ENCODE measurements at regions not wholly inside any gene's neighbourhood (a gene's known extent, or its start where the extent isn't known, plus 50 kb on each side); places are given as distances from the start of the nearest gene placed in this dataset.

GRCh38 chr7:19489162-19489820 lies 219.5 kb downstream of the POLR1F start:
- Histone ChIP-seq H3K36me3 (ENCODE audit: control insufficient read depth in 1 of 2, insufficient read depth in 2 of 2, low read length in 2 of 2) (no peaks in the 10 kb centered on the region), H3K4me1 (ENCODE audit: control insufficient read depth in 1 of 2, insufficient read depth in 2 of 2, low read length in 2 of 2) (no peaks in the 10 kb centered on the region), H3K27ac (ENCODE audit: low read length) (no peak overlapping the region), H3K4me3 (ENCODE audit: low read depth in 1 of 2, low read length in 2 of 2) (no peak overlapping the region), H3K27me3 (ENCODE audit: low read depth, low read length) (no peaks in the 10 kb centered on the region), H3K9me3 (ENCODE audit: control insufficient read depth in 1 of 2, low read length in 2 of 2) (peaks cover 0 to 6% of the 10 kb centered on the region in 2 donors)

- Histone ChIP-seq H3K9me3 (ENCODE audit: control insufficient read depth in 1 of 2, low read length in 2 of 2) (peaks cover 0 to 6% of the 10 kb centered on the region in 2 donors), H3K4me3 (ENCODE audit: low read depth in 1 of 2, low read length in 2 of 2) (no peak overlapping the region), H3K36me3 (ENCODE audit: control insufficient read depth in 1 of 2, insufficient read depth in 2 of 2, low read length in 2 of 2) (no peaks in the 10 kb centered on the region), H3K27me3 (ENCODE audit: low read depth, low read length) (no peaks in the 10 kb centered on the region), H3K27ac (ENCODE audit: low read length) (no peak overlapping the region), H3K4me1 (ENCODE audit: control insufficient read depth in 1 of 2, insufficient read depth in 2 of 2, low read length in 2 of 2) (no peaks in the 10 kb centered on the region)
Measured at GRCh38 chr7:19488056-19488455, 220.8 kb downstream of the POLR1F start.

- no peak overlapping the region for H3K27ac ChIP-seq (ENCODE audit: low read length)
- H3K9me3 ChIP-seq (ENCODE audit: control insufficient read depth in 1 of 2, low read length in 2 of 2), result peaks cover 0 to 8% of the 10 kb centered on the region in 2 donors
- no peaks in the 10 kb centered on the region for H3K4me1 ChIP-seq (ENCODE audit: control insufficient read depth in 1 of 2, insufficient read depth in 2 of 2, low read length in 2 of 2)
- no peaks in the 10 kb centered on the region for H3K27me3 ChIP-seq (ENCODE audit: low read depth, low read length)
- no peaks in the 10 kb centered on the region for H3K36me3 ChIP-seq (ENCODE audit: control insufficient read depth in 1 of 2, insufficient read depth in 2 of 2, low read length in 2 of 2)
- no peak overlapping the region for H3K4me3 ChIP-seq (ENCODE audit: low read depth in 1 of 2, low read length in 2 of 2)
Measured at GRCh38 chr7:19482628-19483027, 226.2 kb downstream of the POLR1F start.

GRCh38 chr7:19480383-19480782 lies 228.5 kb downstream of the POLR1F start:
- Histone ChIP-seq H3K4me3 (ENCODE audit: low read depth in 1 of 2, low read length in 2 of 2) (no peak overlapping the region), H3K36me3 (ENCODE audit: control insufficient read depth in 1 of 2, insufficient read depth in 2 of 2, low read length in 2 of 2) (no peaks in the 10 kb centered on the region), H3K4me1 (ENCODE audit: control insufficient read depth in 1 of 2, insufficient read depth in 2 of 2, low read length in 2 of 2) (no peaks in the 10 kb centered on the region), H3K27me3 (ENCODE audit: low read depth, low read length) (no peaks in the 10 kb centered on the region), H3K27ac (ENCODE audit: low read length) (no peak overlapping the region), H3K9me3 (ENCODE audit: control insufficient read depth in 1 of 2, low read length in 2 of 2) (peaks cover 0 to 7% of the 10 kb centered on the region in 2 donors)

- H3K27me3 ChIP-seq (ENCODE audit: low read depth, low read length), result no peaks in the 10 kb centered on the region
- H3K9me3 ChIP-seq (ENCODE audit: control insufficient read depth in 1 of 2, low read length in 2 of 2), result no peaks in the 10 kb centered on the region
- no peaks in the 10 kb centered on the region for H3K4me1 ChIP-seq (ENCODE audit: control insufficient read depth in 1 of 2, insufficient read depth in 2 of 2, low read length in 2 of 2)
- H3K36me3 ChIP-seq (ENCODE audit: control insufficient read depth in 1 of 2, insufficient read depth in 2 of 2, low read length in 2 of 2), result no peaks in the 10 kb centered on the region
- no peak overlapping the region for H3K27ac ChIP-seq (ENCODE audit: low read length)
- H3K4me3 ChIP-seq (ENCODE audit: low read depth in 1 of 2, low read length in 2 of 2), result no peak overlapping the region
Measured at GRCh38 chr7:19470031-19470430, 238.8 kb downstream of the POLR1F start.

- no peak overlapping the region for H3K4me3 ChIP-seq (ENCODE audit: low read depth in 1 of 2, low read length in 2 of 2)
- H3K27me3 ChIP-seq (ENCODE audit: low read depth, low read length), result no peaks in the 10 kb centered on the region
- H3K4me1 ChIP-seq (ENCODE audit: control insufficient read depth in 1 of 2, insufficient read depth in 2 of 2, low read length in 2 of 2), result no peaks in the 10 kb centered on the region
- H3K9me3 ChIP-seq (ENCODE audit: control insufficient read depth in 1 of 2, low read length in 2 of 2), result no peaks in the 10 kb centered on the region
- no peak overlapping the region for H3K27ac ChIP-seq (ENCODE audit: low read length)
- no peaks in the 10 kb centered on the region for H3K36me3 ChIP-seq (ENCODE audit: control insufficient read depth in 1 of 2, insufficient read depth in 2 of 2, low read length in 2 of 2)
Measured at GRCh38 chr7:19465861-19466260, 243.0 kb downstream of the POLR1F start.

- no peaks in the 10 kb centered on the region for H3K27me3 ChIP-seq (ENCODE audit: low read depth, low read length)
- no peaks in the 10 kb centered on the region for H3K36me3 ChIP-seq (ENCODE audit: control insufficient read depth in 1 of 2, insufficient read depth in 2 of 2, low read length in 2 of 2)
- H3K4me1 ChIP-seq (ENCODE audit: control insufficient read depth in 1 of 2, insufficient read depth in 2 of 2, low read length in 2 of 2), result no peaks in the 10 kb centered on the region
- H3K9me3 ChIP-seq (ENCODE audit: control insufficient read depth in 1 of 2, low read length in 2 of 2), result no peaks in the 10 kb centered on the region
- H3K27ac ChIP-seq (ENCODE audit: low read length), result no peak overlapping the region
- no peak overlapping the region for H3K4me3 ChIP-seq (ENCODE audit: low read depth in 1 of 2, low read length in 2 of 2)
Measured at GRCh38 chr7:19464751-19465150, 244.1 kb downstream of the POLR1F start.

- no peak overlapping the region for H3K4me3 ChIP-seq (ENCODE audit: low read depth in 1 of 2, low read length in 2 of 2)
- H3K4me1 ChIP-seq (ENCODE audit: control insufficient read depth in 1 of 2, insufficient read depth in 2 of 2, low read length in 2 of 2), result no peaks in the 10 kb centered on the region
- no peaks in the 10 kb centered on the region for H3K9me3 ChIP-seq (ENCODE audit: control insufficient read depth in 1 of 2, low read length in 2 of 2)
- no peak overlapping the region for H3K27ac ChIP-seq (ENCODE audit: low read length)
- no peaks in the 10 kb centered on the region for H3K27me3 ChIP-seq (ENCODE audit: low read depth, low read length)
- no peaks in the 10 kb centered on the region for H3K36me3 ChIP-seq (ENCODE audit: control insufficient read depth in 1 of 2, insufficient read depth in 2 of 2, low read length in 2 of 2)
Measured at GRCh38 chr7:19464241-19464640, 244.6 kb downstream of the POLR1F start.

GRCh38 chr7:19463581-19463980 lies 245.3 kb downstream of the POLR1F start:
- H3K9me3 ChIP-seq (ENCODE audit: control insufficient read depth in 1 of 2, low read length in 2 of 2), result no peaks in the 10 kb centered on the region
- no peaks in the 10 kb centered on the region for H3K36me3 ChIP-seq (ENCODE audit: control insufficient read depth in 1 of 2, insufficient read depth in 2 of 2, low read length in 2 of 2)
- H3K4me3 ChIP-seq (ENCODE audit: low read depth in 1 of 2, low read length in 2 of 2), result no peak overlapping the region
- no peaks in the 10 kb centered on the region for H3K27me3 ChIP-seq (ENCODE audit: low read depth, low read length)
- no peaks in the 10 kb centered on the region for H3K4me1 ChIP-seq (ENCODE audit: control insufficient read depth in 1 of 2, insufficient read depth in 2 of 2, low read length in 2 of 2)
- H3K27ac ChIP-seq (ENCODE audit: low read length), result no peak overlapping the region

- Histone ChIP-seq H3K27me3 (ENCODE audit: low read depth, low read length) (no peaks in the 10 kb centered on the region), H3K36me3 (ENCODE audit: control insufficient read depth in 1 of 2, insufficient read depth in 2 of 2, low read length in 2 of 2) (no peaks in the 10 kb centered on the region), H3K9me3 (ENCODE audit: control insufficient read depth in 1 of 2, low read length in 2 of 2) (peaks cover 0 to 4% of the 10 kb centered on the region in 2 donors), H3K4me3 (ENCODE audit: low read depth in 1 of 2, low read length in 2 of 2) (no peak overlapping the region), H3K27ac (ENCODE audit: low read length) (no peak overlapping the region), H3K4me1 (ENCODE audit: control insufficient read depth in 1 of 2, insufficient read depth in 2 of 2, low read length in 2 of 2) (no peaks in the 10 kb centered on the region)
Measured at GRCh38 chr7:19455623-19456022, 253.2 kb downstream of the POLR1F start.

GRCh38 chr7:19448091-19448490 lies 260.7 kb downstream of the POLR1F start:
- H3K4me3 ChIP-seq (ENCODE audit: low read depth in 1 of 2, low read length in 2 of 2), result no peak overlapping the region
- no peak overlapping the region for H3K27ac ChIP-seq (ENCODE audit: low read length)
- H3K4me1 ChIP-seq (ENCODE audit: control insufficient read depth in 1 of 2, insufficient read depth in 2 of 2, low read length in 2 of 2), result no peaks in the 10 kb centered on the region
- no peaks in the 10 kb centered on the region for H3K36me3 ChIP-seq (ENCODE audit: control insufficient read depth in 1 of 2, insufficient read depth in 2 of 2, low read length in 2 of 2)
- H3K9me3 ChIP-seq (ENCODE audit: control insufficient read depth in 1 of 2, low read length in 2 of 2), result no peaks in the 10 kb centered on the region
- H3K27me3 ChIP-seq (ENCODE audit: low read depth, low read length), result no peaks in the 10 kb centered on the region

All from muscle layer of duodenum (tissue), 2 donors.